NCI-H446 (cell line): ENCODE measurements at regions not wholly inside any gene's neighbourhood (a gene's known extent, or its start where the extent isn't known, plus 50 kb on each side); places are given as distances from the start of the nearest gene placed in this dataset.
"Not testable (repeated sequence)": the region's sequence is repeated elsewhere in the genome, so short reads cannot be mapped to it uniquely, and the experiment has no call there.

Experiments
- DNase-seq, 2 experiments: peaks; one replicate each; lab custom pipeline; 2025; lab: John Stamatoyannopoulos, UW

- no peak for DNase-seq
Observed at GRCh38 chr5:144680711-144681110, 510.0 kb downstream of the KCTD16 start.

GRCh38 chr5:144671066-144671465 is 500.4 kb downstream of the KCTD16 start:
- no peak for DNase-seq

- DNase-seq: no peak
Observed at GRCh38 chr5:144659634-144660227, 489.1 kb downstream of the KCTD16 start.

GRCh38 chr5:144644317-144644716 is 473.6 kb downstream of the KCTD16 start:
- no peak for DNase-seq

GRCh38 chr5:144638787-144639186 is 468.1 kb downstream of the KCTD16 start:
- no peak for DNase-seq

- DNase-seq: no peak
Observed at GRCh38 chr5:144634138-144634537, 463.5 kb downstream of the KCTD16 start.

- DNase-seq: no peak
Observed at GRCh38 chr5:144598451-144599068, 427.9 kb downstream of the KCTD16 start.

GRCh38 chr5:144596517-144596916 is 425.8 kb downstream of the KCTD16 start:
- no peak for DNase-seq

- no peak for DNase-seq
Observed at GRCh38 chr5:144594919-144595318, 424.2 kb downstream of the KCTD16 start.

GRCh38 chr5:144594234-144594633 is 423.6 kb downstream of the KCTD16 start:
- DNase-seq: not testable (repeated sequence)

GRCh38 chr5:144585681-144586080 is 415.0 kb downstream of the KCTD16 start:
- DNase-seq: no peak

GRCh38 chr5:144583541-144584449 is 413.1 kb downstream of the KCTD16 start:
- no peak for DNase-seq

GRCh38 chr5:144582066-144582465 is 411.4 kb downstream of the KCTD16 start:
- no peak for DNase-seq

- peak in 1 of 2 experiments; percentile 7 for DNase-seq
Observed at GRCh38 chr5:144581044-144581443, 410.4 kb downstream of the KCTD16 start.

GRCh38 chr5:144577676-144578075 is 407.0 kb downstream of the KCTD16 start:
- DNase-seq: no peak

GRCh38 chr5:144575736-144576135 is 405.1 kb downstream of the KCTD16 start:
- no peak for DNase-seq

- DNase-seq: no peak
Observed at GRCh38 chr5:144567421-144567780, 396.7 kb downstream of the KCTD16 start.

- no peak for DNase-seq
Observed at GRCh38 chr5:144566747-144567420, 396.2 kb downstream of the KCTD16 start.

- peak; percentile 87 to 90 for DNase-seq
Observed at GRCh38 chr5:144549580-144549979, 378.9 kb downstream of the KCTD16 start.

GRCh38 chr5:144548936-144549335 is 378.3 kb downstream of the KCTD16 start:
- DNase-seq: no peak

- no peak for DNase-seq
Observed at GRCh38 chr5:144547098-144547499, 376.4 kb downstream of the KCTD16 start.

- DNase-seq: no peak
Observed at GRCh38 chr5:144538845-144539244, 368.2 kb downstream of the KCTD16 start.
